SK-N-SH (cell line): ENCODE measurements at regions not wholly inside any gene's neighbourhood (a gene's known extent, or its start where the extent isn't known, plus 50 kb on each side); places are given as distances from the start of the nearest gene placed in this dataset.

Experiments
- MAX ChIP-seq: IDR thresholded peaks from 2 replicates; pipeline ENCODE4 v1.4.0; 2012; ENCODE audit warnings: low read depth
- YY1 ChIP-seq: IDR thresholded peaks from 2 replicates; pipeline ENCODE4 v1.4.0; 2012; ENCODE audit warnings: low read depth, mild to moderate bottlenecking
- TF ChIP-seq, protein P1 (sequence below): fragments of 200-600 bp; sonication (generic); IDR thresholded peaks from 2 replicates; pipeline ENCODE4 v1.6.1; 2017; ENCODE audit warnings: antibody characterized with exemption, mild to moderate bottlenecking, moderate library complexity

DNA sequence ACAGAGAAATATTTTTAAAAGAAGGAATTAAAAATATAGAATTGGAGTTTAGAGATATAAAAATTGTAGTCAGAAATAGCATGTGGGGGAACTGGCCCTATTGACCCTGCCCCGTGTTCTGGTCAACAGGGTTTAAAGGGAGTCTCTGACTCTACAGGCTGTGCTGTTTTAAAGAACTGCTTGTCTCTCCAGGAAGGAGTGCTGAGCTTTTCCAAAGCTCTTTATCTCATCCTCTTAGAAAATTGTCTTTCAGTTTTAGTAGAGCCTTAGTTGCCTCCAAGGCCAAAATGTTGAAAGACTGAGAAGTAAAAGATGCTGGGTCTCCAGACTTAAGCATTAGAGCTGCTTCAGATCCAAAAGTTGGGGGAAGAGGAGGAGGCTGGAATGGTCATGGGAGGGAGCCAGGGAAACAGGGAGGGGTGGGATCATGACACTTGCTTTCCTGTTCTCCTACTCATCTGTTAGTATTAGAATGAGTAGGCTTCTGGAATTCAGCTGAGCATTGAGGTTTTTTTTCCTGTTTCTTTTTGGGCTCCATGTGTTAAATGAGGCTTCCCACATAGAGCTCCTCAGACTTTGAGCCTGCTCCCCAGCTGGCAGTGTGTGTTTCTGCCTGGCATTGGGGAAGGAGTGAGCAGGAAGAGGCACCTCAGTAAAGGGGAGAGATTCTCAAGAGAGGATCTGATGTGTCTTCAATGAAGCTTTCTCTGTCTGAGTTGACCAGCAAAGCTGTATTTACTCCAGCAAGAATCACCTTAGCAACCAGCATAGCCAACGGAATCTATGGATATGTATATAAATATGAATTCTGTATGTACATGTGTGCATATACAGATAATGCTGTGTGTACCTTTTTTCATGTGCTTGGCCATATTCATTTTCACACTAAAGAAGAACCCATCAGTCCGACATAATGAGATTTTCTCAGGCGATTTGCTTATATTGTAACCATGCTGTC, 186.8 kb upstream of the FBXO11 start:
- TF ChIP-seq, protein P1, sequence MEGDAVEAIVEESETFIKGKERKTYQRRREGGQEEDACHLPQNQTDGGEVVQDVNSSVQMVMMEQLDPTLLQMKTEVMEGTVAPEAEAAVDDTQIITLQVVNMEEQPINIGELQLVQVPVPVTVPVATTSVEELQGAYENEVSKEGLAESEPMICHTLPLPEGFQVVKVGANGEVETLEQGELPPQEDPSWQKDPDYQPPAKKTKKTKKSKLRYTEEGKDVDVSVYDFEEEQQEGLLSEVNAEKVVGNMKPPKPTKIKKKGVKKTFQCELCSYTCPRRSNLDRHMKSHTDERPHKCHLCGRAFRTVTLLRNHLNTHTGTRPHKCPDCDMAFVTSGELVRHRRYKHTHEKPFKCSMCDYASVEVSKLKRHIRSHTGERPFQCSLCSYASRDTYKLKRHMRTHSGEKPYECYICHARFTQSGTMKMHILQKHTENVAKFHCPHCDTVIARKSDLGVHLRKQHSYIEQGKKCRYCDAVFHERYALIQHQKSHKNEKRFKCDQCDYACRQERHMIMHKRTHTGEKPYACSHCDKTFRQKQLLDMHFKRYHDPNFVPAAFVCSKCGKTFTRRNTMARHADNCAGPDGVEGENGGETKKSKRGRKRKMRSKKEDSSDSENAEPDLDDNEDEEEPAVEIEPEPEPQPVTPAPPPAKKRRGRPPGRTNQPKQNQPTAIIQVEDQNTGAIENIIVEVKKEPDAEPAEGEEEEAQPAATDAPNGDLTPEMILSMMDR = no peak
- TF ChIP-seq YY1 = no peak
- no peak for TF ChIP-seq MAX
